Glomerular visceral epithelial cell (primary cell): ENCODE measurements at regions not wholly inside any gene's neighbourhood (a gene's known extent, or its start where the extent isn't known, plus 50 kb on each side); places are given as distances from the start of the nearest gene placed in this dataset.
"Not testable (repeated sequence)": the region's sequence is repeated elsewhere in the genome, so short reads cannot be mapped to it uniquely, and the experiment has no call there.

Source experiments
- DNase-seq: peaks from one replicate; pipeline ENCODE4 v3.0.0-alpha.2; 2016; ENCODE audit errors: extremely low spot score

DNA sequence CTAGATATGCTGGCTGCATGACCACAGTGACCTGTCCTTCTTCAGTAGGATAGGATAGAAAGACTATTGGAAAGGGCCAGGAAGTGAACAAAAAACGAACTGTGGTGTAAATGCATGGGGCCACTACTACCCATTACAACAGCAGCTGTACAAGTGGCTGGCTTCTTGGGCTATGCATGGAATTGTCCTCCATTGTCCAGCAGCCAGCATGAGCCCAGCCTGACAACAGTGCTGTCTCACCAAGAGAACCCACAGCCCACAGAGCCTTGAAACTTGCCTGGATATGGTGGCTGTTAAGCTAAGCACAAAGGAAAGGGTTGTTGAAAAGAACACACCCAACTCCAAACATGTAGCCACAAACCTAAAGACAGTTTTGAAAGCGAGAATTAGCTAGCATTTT lies 330.2 kb upstream of the F9 start:
- no peak for DNase-seq

DNA sequence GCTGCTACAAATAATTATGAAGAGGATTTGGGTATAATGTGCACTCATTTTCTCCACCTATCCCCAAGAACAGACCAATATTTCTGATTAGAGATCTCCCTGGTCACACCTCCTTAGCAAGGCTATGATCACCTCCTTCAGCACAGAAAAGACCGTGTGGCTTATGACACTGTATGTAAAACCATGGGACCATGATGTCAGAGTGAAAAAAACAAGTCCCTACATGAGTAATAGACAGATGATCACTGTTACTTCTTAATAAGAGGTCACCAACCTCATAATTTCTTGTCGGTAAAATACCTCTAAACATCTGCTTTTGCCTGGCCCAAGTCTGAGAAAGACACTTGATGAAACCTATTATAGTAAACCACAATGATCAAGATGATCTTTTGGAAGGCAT lies 330.6 kb upstream of the F9 start:
- no peak for DNase-seq

DNA sequence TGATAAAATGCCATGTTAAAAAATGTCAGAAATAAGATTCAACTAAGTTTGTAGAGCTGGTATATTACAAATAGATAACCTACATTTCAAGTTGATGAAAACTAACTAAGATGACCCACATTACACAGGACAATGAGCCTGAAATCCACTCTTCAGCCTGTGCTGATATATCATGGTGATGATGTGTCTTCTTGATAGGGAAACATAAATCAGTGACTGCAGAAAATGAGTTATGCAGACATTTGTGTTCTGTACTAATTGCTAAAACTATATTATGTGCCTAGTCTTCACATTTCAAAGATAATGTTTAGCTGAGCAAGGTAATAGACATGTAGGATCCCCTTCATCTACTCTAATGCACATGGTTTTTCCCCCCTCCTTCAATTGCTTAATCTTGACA lies 331.6 kb upstream of the F9 start:
- no peak for DNase-seq

DNA sequence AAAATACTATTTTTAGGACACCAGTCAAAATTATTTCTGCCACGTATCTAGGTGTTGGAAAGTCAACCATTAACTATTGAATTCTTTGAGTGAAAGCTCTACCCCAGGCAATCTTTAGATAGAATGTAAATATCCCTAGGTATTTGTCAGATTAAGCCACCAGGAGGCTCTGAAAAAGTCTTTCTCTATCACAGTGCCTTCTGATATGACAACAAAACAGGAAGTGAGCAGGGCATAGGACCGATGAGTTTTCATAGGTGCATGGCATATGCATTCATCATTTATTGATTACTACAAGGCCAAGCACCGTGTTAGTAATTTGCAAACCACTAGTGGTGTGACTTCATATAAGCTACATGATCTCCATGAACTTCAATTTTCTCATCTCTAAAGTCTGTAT lies 333.6 kb upstream of the F9 start:
- DNase-seq, result no peak

DNA sequence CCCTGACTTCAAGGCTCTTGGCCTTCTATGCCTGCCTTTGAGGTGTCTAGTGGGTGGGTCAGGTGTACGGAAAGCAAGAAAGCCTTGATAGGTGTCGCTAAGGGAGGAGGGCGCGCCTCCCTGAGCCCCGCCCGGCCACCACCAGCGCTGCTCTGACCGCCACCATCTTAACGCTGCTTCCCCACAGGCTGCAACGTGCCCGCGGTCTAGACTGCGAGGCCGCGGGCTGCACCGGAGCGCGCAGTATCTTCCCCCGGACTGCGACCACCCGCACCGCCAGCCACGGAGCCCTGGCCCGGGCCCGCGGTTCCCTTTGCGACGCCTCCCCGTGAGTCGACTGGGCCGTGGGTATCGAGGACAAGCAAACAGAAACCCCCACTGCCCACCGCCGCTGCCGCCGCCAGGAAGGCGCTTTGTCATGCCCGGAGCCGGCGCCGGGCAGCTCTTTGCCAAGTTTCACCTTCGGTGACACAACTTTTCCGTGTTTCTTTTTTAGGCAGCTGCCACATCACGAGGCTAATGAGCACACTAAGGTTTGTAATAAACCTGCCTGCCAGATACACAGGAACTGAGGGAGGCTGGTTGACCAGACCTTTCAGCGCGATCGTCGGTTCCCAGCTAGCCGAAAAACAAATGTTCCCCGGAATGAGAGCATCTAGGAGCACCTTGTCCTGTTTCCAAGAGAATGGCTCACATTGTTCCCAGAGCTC lies 335.8 kb upstream of the F9 start:
- no peak for DNase-seq

DNA sequence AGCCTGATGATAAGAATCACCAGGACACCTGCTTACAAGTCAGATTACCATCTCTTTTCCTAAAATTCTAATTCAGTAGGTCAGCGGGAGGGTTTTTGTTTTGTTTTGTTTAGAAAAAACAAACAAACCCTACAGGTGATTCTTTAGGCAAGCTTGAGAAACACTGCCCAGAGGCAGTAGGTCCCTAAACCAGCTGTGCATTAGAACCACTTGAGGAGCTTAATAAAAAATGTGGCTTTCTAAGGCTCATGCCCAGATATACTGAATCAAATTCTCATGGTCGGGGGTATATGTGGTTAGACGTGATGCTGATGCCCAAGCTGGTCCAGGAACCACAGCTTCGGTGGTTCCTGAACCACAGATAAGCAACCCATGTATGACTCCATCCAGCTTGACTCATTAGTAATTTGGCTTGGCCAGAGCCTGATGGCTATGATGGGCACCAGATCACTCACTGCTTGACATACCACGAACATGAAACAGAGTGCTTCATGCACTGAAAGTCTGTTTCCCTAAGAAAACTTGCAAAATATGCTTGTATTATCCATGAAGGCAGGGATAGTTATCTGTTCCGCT lies 338.1 kb upstream of the F9 start:
- DNase-seq, result no peak

DNA sequence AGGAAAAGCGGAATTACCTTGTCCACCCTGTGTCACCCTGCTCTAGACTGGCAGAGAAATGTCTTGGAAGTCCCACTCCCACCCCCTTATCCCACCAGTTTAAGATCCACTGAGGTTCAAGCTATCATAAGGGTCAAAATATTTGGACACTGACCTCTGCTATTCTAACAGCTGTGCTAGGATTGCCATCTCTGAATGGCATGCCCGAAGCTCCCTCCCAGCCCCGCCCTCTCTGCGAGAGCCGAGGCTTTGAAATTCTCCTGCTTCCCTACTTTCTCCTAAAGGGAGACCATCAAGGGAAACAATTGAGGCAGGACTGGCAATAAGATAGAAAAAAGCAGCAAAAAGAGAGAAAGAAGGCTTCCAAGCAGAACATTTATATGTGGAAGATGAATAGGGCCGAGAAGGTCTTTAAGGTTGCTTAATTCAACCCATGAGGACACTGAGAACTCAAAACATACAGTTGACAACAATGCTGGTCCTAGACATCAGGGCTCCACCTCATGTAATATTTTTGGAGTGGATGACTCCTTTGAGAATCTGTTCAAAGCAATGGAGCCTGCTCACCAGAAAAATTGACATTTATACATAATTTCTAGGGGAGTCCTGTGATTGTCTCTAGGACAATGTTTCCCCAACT lies 338.7 kb upstream of the F9 start:
- DNase-seq, result no peak

DNA sequence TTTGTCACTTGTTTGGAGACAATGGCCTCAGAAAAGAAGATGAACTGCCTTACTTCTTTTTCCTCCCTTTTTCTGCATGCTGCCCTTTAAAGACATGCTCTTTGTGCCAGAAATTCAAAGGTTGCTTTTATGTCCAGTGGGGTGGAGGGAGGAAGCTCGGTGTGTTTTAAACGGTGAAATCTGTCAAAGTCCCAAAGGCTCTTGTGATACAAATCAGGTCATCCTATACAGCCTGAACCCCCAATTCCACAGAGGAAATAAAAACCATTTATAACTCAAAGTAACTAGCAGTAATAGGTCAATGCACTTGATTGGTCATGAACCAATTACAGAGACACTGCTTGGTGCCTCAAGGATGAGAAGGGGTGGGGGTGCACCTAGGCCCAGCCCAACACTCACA lies 339.3 kb upstream of the F9 start:
- DNase-seq, result no peak

DNA sequence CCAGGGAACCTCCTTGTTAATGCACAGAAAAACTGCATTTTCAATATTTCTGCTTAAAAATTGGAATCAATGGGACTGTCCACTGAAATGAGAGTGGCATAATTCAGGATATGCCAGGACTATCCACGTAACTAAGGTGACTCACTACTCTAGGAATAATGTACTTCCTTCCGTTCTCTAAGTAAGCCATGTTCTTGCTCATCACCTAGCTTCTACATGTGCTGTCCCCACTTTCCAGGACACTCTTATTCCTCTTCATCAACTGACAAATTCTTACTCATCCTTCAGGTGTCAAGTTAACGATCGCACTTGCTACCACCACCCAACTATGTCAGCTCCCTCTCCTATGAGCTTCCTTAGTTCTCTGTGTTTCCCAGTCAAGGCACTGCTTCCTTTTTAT lies 342.8 kb upstream of the F9 start:
- DNase-seq, result no peak

DNA sequence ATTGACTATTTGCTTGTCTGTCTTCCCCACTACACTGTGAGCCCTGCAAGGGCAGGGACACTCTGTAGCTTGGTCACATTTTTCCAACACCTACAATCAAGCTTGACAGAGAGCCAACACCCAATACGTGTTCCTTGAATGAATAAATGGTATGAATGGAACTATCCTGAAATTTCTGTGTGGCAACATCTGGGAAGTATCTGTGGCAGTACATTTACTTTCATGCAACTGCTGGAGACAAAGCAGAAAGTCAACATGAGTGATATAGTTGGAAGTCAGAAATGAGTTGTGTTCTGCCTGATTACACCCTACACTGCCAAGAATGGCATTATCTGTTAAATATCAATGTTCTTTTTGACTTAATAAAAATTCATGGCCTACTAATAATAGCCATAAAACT lies 343.5 kb upstream of the F9 start:
- no peak for DNase-seq

DNA sequence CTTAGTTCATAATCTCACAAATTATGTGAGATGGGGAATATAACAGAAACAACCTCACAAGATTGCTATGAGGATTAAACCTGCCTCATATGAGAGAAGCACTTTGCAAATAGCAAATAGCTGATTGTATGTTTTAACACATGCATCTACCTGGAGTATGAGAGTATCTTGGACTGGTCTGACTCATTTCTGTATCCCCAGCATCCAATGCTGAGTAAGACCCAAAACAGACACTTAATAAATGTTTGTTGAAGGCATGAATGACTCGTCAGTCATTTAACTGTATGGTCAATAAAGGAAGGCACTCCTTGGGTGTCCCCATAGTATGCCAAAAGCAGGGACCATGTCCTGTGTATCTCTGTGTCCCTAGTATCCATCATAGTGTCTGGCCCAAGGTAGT lies 350.9 kb upstream of the F9 start:
- DNase-seq, result no peak

DNA sequence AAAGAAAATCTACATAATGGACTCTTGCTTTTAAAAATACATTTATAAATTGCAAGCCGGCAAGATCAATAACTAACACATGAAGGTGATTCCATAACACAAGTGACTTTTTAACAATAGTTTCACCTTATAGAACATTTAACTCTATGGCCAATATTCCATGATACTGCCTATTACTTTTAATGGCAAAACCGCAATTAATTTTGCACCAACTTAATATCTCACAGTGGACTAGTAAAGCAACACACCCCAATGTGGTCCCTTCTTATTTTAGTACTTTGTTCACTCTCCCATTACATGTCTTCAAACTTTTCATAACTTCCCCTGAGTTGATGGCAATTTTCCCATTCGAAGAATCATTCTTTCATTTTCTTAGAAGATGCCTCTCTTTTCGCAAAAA lies 351.6 kb upstream of the F9 start:
- DNase-seq, result no peak

DNA sequence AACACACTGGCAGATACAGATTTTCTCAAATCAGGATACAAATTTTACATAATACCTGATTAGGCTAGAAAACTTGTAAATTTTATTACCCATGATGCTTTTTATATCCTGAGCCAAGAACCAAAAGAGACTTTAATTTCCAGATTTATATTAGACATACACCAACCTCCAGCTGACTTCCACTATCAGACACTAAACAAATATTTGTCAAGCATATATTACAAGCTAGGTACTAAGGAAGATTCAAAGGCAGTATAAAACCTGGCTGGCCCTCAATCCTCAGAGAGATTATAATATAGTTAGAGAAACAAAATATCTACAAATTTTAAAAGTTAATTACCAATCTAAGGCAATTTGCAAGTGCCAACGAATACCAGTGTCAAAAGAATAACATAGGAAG lies 357.8 kb upstream of the F9 start:
- no peak for DNase-seq

DNA sequence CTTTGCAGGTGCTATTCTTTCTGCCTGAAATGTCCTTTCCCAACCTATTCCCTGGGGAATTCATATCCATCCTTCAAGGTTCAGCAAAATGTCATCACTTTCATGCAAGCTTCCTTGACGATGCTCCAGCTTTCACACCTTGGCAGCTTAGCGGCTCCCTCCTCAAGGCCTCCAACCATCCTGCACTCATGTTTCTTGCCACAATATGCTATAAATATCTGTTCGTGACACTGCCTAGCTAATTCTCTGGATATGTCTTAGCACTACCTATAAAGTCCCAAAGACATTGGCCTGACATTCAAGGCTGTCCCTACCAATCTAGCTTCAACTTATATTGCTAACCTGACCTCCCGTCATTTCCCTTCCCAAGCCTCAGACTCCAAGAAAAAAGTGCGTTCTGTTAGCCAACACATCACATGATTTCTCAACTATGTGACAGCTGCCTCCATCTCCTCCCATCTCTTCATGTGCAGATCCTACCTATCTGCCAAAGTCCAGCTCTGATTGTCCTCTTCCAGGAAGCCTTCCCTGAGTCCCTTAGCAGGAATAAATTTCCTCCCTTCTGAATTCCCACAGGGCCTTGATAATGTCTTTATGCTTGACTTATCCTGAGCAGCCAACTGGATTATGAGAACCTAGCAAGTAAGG lies 359.9 kb upstream of the F9 start:
- DNase-seq, result no peak

DNA sequence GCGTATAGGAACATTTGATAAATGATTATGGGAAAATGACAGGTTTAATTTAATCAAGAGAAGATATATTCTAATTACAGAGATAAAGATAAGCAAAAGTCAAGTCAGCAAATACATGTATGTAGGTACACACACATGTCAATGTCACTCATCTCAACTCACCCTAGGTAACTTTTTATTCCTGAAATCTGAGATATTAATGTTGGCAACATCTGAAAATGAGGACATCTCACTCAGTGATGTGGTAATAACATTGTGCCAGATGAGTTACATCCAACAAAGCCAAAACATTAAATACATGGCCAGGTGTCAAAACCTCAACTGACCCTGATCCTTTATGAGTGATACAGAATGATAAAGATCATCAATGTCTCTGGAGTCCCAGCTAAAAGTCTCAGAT lies 363.3 kb upstream of the F9 start:
- no peak for DNase-seq

DNA sequence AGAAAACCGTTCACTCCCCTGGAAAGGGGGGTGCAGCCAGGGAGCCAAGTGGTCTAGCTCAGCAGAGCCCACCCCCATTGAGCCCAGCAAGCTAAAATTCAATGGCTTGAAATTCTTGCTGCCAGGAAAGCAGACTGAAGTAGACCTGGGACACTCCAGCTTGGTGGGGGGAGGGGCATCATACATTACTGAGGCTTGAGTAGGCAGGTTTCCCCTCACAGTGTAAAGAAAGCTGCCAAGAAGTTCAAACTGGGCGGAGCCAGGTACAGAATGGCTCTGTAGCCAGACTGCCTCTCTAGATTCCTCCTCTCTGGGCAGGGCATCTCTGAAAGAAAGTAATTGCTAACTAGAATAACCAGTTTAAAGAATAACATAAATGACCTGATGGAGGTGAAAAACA lies 372.3 kb upstream of the F9 start:
- DNase-seq, result no peak

DNA sequence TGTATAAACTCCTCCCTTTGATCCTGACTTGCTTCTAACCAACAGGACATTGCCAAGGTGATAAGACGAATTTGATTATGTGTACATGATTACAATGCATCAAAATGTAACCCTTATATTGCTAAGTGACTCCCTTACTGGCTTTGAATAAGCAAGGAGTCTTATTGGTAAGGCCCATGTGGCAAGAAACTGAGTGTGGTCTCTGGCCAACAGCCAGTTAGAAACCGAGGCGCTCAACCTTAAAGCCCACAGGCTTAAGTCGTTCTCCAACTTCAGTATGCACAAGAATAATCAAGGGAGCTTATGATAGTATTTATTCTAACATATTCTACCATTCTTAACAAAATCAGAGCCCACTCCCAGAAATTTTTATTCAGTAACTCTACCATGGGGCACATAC lies 374.2 kb upstream of the F9 start:
- DNase-seq, result no peak

DNA sequence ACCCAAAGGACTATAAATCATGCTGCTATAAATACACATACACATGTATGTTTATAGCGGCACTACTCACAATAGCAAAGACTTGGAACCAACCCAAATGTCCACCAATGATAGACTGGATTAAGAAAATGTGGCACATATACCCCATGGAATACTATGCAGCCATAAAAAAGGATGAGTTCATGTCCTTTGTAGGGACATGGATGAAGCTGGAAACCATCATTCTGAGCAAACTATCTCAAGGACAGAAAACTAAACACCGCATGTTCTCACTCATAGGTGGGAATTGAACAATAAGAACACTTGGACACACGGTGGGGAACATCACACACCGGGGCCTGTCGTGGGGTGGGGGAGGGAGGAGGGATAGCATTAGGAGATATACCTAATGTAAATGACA lies 383.9 kb upstream of the F9 start:
- not testable (repeated sequence) for DNase-seq

DNA sequence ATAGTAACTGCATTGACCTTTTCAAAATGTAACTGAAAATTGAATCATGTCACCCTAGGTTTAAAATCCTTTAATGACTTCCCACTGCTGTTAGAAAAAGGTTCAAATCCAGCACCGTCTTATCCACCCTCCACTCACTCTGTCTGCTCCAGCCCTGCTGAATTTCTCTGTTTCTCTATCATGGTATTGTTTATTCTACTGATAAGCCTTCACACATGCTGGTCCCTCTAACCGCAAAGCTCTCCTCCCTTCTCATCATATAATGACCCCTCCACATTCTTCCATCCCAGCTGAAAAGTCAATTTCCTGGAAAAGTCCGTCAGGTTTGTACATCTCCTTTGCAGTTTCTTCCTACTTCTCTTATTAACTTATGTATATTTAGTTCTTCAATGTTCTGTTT lies 389.2 kb upstream of the F9 start:
- no peak for DNase-seq

DNA sequence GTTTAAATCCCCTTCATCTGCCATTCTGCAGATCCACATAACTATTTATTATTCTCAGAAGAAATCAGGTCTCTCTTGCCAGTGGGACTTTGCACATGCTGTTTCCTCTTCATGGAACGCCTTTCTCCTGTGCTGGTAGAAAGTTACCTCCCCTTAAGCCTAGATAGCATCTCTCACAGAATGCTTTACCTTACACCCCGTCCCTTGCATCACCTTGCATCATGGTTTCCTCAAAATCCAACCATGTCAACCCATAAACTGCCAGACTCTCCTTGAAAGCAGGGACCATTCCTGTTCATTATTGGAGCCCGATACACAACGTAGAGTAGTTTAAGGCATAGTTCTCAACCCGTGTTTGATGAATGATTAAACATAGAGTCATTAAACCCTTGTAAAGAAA lies 396.2 kb upstream of the F9 start:
- DNase-seq, result no peak

DNA sequence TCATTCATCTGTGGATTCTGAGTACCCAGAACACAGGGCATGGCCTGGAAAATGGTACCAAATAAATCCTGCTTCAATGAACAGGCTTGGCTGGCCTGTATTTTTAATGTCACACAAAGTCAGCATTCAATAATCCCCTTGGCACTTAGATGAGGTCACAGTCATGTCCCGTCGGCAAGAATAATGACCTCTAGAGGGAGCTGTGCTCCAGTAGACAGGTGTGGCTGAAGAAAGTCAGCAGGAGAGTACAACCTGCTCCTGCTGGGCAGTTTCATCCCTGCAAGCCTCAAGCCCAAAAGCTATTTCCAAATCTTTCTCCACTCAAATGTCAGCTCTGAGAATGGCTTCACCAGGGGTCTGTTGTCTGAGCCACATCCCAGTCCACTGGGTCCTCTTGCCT lies 404.0 kb upstream of the F9 start:
- no peak for DNase-seq

DNA sequence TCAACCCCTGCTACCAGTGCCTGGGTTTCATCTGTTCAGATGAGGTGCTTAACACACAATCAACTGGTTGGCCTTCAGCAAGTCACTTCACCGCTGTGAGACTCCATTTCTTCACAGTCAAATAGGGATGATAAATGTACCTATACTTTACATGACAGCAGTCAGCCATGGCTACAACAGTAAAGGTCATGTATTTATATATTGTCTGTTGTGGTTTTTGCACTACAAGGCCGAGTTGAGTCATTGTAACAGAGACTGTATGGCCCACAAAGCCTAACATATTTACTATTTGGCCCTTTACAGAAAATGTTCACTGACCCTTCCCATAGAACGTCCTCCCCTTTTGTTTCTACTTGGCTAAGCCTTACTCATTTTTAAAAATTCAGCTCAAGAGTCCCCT lies 404.6 kb upstream of the F9 start:
- no peak for DNase-seq

DNA sequence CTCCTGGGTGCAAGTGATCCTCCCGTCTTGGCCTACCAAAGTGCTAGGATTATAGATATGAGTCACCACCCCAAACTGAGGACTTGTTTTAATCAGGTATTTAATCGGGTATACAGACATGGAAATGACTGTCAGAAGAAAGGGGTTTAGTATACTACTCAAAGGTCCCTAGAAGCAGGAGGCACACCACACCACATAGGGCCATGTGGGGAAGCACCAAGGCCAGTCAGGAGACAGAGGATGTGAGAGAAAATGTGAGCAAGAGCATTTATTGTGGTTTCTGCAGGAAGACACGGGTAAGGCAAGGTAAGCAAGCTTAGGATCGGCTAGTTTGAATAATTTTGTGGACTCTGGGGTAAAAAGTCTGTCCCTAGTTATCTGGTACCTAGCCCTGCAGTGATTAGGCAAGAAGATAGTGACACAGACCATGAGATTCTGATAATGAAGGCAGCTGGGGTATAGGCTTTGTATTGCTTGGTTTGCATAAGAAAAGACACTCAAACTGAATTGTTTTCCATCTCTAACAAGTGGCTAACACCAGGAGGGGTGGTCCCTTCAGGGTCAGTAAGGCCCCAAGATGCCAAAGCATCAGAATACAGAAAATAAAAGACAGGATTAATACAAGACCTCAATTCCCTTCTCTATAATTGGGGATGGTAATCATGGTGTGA lies 408.8 kb upstream of the F9 start:
- DNase-seq, result no peak
